ENCODE measurements at regions not wholly inside any gene's neighbourhood (a gene's known extent, or its start where the extent isn't known, plus 50 kb on each side); places are given as distances from the start of the nearest gene placed in this dataset.
"Not testable (repeated sequence)": the region's sequence is repeated elsewhere in the genome, so short reads cannot be mapped to it uniquely, and the experiment has no call there.

DNA sequence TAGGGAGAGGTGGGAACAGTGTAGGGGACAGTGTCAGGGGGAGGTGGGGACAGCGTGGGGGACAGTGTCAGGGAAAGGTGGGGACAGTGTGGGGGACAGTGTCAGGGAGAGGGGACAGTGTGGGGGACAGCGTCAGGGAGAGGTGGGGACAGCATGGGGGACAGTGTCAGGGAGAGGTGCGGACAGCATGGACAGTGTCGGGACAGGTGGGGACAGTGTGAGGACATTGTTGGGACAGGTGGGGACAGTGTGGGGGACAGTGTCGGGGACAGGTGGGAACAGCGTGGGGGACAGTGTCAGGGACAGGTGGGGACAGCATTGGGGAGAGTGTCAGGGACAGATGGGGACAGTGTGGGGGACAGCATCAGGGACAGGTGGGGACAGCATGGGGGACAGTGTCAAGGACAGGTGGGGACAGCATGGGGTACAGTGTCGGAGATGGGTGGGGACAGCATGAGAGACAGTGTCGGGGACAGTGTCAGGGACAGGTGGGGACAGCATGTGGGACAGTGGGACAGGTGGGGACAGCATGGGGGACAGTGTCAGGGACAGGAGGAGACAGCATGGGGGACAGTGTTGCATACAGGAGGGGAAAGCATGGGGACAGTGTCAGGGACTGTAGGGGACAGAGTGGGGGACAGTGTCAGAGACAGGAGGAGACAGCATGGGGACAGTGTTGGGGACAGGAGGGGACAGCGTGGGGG is 139.0 kb downstream of the TMEM121 start:
- TF ChIP-seq, protein P1, sequence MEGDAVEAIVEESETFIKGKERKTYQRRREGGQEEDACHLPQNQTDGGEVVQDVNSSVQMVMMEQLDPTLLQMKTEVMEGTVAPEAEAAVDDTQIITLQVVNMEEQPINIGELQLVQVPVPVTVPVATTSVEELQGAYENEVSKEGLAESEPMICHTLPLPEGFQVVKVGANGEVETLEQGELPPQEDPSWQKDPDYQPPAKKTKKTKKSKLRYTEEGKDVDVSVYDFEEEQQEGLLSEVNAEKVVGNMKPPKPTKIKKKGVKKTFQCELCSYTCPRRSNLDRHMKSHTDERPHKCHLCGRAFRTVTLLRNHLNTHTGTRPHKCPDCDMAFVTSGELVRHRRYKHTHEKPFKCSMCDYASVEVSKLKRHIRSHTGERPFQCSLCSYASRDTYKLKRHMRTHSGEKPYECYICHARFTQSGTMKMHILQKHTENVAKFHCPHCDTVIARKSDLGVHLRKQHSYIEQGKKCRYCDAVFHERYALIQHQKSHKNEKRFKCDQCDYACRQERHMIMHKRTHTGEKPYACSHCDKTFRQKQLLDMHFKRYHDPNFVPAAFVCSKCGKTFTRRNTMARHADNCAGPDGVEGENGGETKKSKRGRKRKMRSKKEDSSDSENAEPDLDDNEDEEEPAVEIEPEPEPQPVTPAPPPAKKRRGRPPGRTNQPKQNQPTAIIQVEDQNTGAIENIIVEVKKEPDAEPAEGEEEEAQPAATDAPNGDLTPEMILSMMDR (IDR thresholded peaks at IDR 0.05): no peak
- TF ChIP-seq POLR2A (IDR thresholded peaks at IDR 0.05): no peak
- no peak overlapping the region for H3K4me3 ChIP-seq
- intact Hi-C loops (cut with DNase I; ENCODE audit: low total_unique reads): no loop called here
- H3K4me1 ChIP-seq: no peaks in the 10 kb centered on the region
- H3K27me3 ChIP-seq: no peaks in the 10 kb centered on the region
- H3K36me3 ChIP-seq: no peaks in the 10 kb centered on the region
- DNase-seq: no peak
- no peak overlapping the region for H3K27ac ChIP-seq
- H3K9me3 ChIP-seq: no peaks in the 10 kb centered on the region

DNA sequence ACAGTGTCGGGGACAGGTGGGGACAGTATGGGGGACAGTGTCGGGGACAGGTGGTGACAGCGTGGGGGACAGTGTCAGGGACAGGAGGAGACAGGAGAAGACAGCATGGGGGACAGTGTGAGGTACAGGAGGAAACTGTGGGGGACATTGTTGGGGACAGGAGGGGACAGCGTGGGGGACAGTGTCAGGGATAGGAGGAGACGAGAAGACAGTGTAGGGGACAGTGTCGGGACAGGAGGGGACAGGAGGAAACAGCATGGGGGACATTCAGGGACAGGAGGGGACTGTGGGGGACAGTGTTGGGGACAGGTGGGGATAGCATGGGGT is 139.5 kb downstream of the TMEM121 start:
- no peak for TF ChIP-seq POLR2A (IDR thresholded peaks at IDR 0.05)
- TF ChIP-seq, protein P1 (IDR thresholded peaks at IDR 0.05): no peak
- intact Hi-C loops (cut with DNase I; ENCODE audit: low total_unique reads): no loop called here
- Histone ChIP-seq H3K4me1 (no peaks in the 10 kb centered on the region), H3K9me3 (no peaks in the 10 kb centered on the region), H3K27ac (no peak overlapping the region), H3K4me3 (no peak overlapping the region), H3K36me3 (no peaks in the 10 kb centered on the region), H3K27me3 (no peaks in the 10 kb centered on the region)
- no peak for DNase-seq

DNA sequence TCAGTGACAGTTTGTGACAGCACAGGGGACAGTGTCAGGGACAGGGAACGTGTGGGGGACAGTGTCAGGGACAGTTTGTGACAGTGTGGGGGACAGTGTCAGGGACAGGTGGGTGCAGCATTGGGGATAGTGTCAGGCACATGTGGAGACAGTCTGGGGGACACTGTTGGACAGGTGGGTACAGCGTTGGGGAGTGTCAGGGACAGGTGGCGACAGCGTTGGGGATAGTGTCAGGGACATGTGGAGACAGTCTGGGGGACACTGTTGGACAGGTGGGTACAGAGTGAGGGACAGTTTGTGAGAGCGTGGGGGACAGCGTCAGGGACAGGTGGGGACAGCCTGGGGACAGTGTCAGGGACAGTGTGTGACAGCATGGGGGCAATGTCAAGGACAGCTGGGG is 140.0 kb downstream of the TMEM121 start:
- TF ChIP-seq, protein P1 (IDR thresholded peaks at IDR 0.05): no peak
- Histone ChIP-seq H3K27ac (no peak overlapping the region), H3K4me3 (no peak overlapping the region), H3K9me3 (no peaks in the 10 kb centered on the region), H3K27me3 (no peaks in the 10 kb centered on the region), H3K4me1 (no peaks in the 10 kb centered on the region), H3K36me3 (no peaks in the 10 kb centered on the region)
- DNase-seq: no peak
- intact Hi-C loops (cut with DNase I; ENCODE audit: low total_unique reads): no loop called here

DNA sequence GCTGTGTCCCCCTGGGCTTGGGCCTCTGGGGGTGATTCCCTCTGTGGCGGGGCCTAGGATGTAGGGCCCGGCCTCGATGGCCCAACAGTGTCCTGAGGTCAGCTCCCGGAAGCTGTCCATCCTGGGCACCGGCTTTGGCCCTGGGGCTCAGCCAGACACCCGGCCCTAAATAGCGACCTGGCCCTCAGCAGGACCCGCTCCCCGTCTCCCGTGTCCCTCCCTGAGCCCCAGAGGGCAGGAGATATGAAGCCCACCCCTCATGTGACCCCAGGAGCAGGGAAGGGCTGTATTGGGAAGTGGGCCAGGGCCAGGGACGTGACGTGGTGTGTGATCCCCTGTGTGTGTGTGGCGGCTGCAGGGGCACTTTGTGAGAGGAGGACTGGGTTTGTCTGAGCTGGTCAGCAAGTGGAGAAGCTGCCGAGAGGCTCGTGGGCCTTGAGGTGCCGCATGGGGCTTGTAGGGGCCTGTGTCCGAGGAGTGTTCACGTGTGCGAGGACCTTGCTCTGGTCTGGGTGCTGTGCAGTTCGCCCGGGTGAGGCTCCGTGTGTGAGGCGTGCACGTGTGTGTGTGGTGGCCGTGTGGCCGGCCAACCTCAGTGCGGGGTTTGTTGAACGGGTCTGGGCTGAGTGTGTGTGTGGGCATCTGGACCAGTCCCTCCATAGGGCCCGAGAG is 140.7 kb downstream of the TMEM121 start:
- H3K27me3 ChIP-seq; DNase-seq; H3K36me3 ChIP-seq; H3K9me3 ChIP-seq; intact Hi-C loops (cut with DNase I; ENCODE audit: low total_unique reads); H3K4me3 ChIP-seq; H3K4me1 ChIP-seq; H3K27ac ChIP-seq: not testable (repeated sequence)

DNA sequence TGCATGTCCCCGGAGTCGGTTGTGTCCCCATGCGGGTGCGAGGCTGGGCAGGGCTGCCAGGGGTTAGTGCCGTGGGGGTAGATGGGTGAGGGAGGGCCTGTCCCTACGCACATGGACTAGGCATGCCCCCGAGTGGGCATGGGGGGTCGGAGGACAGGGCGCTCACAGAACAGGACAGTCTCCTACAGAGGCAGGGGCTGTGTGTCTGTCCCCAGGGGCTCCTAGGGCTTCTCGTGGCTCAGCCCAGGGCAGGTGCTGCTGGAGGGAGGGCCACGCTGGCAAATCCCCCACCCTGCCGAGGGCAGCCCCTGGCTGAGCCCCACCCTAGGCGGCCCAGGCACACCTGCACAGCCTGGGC is 141.3 kb downstream of the TMEM121 start:
- H3K27ac ChIP-seq; DNase-seq; H3K36me3 ChIP-seq; H3K4me3 ChIP-seq; intact Hi-C loops (cut with DNase I; ENCODE audit: low total_unique reads); H3K4me1 ChIP-seq; H3K27me3 ChIP-seq; H3K9me3 ChIP-seq: not testable (repeated sequence)

DNA sequence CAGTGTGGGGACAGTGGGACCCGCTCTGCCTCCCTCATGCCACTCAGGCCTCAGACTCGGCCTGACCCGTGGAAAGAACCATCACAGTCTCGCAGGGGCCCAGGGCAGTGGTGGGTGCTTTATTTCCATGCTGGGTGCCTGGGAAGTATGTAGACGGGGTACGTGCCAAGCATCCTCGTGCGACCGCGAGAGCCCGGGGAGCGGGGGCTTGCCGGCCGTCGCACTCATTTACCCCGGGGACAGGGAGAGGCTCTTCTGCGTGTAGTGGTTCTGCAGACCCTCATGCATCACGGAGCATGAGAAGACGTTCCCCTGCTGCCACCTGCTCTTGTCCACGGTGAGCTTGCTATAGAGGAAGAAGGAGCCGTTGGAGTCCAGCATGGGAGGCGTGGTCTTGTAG is 141.6 kb downstream of the TMEM121 start:
- H3K9me3 ChIP-seq; H3K36me3 ChIP-seq; H3K27ac ChIP-seq; H3K4me1 ChIP-seq; intact Hi-C loops (cut with DNase I; ENCODE audit: low total_unique reads); DNase-seq; H3K4me3 ChIP-seq; H3K27me3 ChIP-seq: not testable (repeated sequence)

DNA sequence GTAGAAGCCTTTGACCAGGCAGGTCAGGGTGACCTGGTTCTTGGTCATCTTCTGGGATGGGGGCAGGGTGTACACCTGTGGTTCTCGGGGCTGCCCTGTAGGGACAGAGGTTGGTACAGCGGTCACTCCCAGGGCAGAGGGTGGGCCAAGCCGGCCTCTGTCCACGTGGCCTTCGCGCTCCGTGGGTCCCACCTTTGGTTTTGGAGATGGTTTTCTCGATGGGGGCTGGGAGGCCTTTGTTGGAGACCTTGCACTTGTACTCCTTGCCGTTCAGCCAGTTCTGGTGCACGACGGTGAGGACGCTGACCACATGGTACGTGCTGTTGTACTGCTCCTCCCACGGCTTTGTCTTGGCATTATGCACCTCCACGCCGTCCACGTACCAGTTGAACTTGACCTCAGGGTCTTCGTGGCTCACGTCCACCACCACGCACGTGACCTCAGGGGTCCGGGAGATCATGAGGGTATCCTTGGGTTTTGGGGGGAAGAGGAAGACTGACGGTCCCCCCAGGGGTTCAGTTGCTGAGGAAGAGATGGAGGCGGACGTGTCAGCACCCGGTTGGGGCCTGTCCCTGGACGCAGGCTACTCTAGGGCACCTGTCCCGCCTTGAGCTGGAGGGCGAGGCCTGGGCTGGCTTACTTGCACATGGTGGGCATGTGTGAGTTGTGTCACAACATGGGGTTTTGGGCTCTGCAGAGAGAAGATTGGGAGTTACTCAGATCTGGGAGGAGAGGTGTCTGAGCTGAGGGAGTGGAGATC is 142.3 kb downstream of the TMEM121 start:
- DNase-seq; H3K9me3 ChIP-seq; H3K4me3 ChIP-seq; H3K27me3 ChIP-seq; H3K36me3 ChIP-seq; intact Hi-C loops (cut with DNase I; ENCODE audit: low total_unique reads); H3K27ac ChIP-seq; H3K4me1 ChIP-seq: not testable (repeated sequence)

DNA sequence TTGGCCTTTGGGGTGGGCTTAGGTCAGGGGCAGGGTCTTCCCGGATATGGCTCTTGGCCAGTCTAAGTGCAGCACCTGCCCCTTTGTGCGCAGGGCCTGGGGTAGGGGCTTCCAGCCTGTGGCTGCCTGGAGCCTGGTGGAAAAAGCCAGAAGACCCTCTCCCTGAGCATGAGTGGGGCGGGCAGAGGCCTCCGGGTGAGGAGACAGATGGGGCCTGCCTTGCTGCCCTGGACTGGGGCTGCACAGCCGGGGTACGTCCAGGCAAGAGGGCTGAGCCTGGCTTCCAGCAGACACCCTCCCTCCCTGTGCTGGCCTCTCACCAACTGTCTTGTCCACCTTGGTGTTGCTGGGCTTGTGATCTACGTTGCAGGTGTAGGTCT is 142.8 kb downstream of the TMEM121 start:
- H3K4me1 ChIP-seq; H3K9me3 ChIP-seq; H3K27me3 ChIP-seq; H3K4me3 ChIP-seq; intact Hi-C loops (cut with DNase I; ENCODE audit: low total_unique reads); DNase-seq; H3K36me3 ChIP-seq; H3K27ac ChIP-seq: not testable (repeated sequence)

DNA sequence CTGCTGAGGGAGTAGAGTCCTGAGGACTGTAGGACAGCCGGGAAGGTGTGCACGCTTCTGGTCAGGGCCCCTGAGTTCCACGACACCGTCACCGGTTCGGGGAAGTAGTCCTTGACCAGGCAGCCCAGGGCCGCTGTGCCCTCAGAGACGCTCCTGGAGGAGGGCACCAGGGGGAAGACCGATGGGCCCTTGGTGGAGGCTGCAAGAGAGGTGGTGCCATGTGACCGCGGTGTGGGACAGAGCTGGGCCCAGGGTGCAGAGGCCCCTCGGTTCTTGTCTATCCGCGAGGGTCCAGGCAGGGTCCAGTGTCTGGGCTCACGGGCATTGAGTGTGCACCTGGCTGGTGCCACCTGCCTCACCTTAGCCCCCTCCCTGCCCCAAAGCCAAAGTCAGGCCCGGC is 143.3 kb downstream of the TMEM121 start:
- H3K4me3 ChIP-seq; H3K4me1 ChIP-seq; H3K27ac ChIP-seq; H3K9me3 ChIP-seq; H3K36me3 ChIP-seq; intact Hi-C loops (cut with DNase I; ENCODE audit: low total_unique reads); DNase-seq; H3K27me3 ChIP-seq: not testable (repeated sequence)

DNA sequence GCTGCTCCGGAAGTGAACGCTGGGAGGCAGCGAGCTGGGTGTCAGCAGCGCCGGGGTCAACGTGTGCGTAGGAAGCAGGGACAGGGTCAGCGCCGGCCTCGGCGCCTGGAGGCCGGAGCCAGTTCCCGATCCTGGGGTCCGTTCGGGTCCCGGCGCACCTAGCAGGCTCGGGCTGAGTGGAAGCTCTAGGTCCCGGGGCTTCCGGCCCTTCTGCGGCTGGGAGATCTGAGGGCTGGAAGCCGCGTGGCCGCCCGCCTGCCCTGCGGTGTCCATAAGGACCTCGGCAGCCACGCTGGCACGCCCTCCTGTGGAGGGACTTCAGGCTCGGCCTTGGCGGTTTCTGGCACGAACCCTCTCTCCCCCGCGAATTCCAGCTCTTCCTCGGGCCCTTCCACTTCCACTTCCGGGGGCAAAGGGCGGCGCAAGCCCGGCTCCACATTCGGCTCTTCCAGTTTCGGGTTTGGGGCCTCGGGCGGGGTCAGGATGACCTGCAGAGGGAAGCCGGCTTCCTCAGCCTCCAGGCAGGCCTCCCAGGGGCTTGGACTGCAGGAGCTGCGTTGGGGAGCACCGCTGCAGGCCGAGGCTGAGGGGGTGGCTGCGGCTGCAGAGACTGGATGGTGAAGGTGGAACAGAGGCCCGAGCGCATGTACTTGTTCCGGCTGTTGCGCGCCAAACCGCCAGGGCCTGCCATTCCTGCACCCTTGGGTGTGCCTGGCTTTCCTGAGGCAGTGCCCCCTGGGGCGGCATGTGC is 146.2 kb downstream of the TMEM121 start:
- H3K36me3 ChIP-seq; H3K27ac ChIP-seq; intact Hi-C loops (cut with DNase I; ENCODE audit: low total_unique reads); DNase-seq; H3K9me3 ChIP-seq; H3K27me3 ChIP-seq; H3K4me3 ChIP-seq; H3K4me1 ChIP-seq: not testable (repeated sequence)
